GM20000 (cell line): ENCODE measurements at regions not wholly inside any gene's neighbourhood (a gene's known extent, or its start where the extent isn't known, plus 50 kb on each side); places are given as distances from the start of the nearest gene placed in this dataset.

Experiments used
- DNase-seq: peaks from one replicate; pipeline ENCODE4 v3.0.0; 2012; ENCODE audit warnings: low spot score
- TF ChIP-seq, protein P1 (sequence below): IDR thresholded peaks from 2 replicates; pipeline ENCODE4 v1.5.1; 2012; ENCODE audit warnings: mild to moderate bottlenecking, control low read depth; ENCODE audit errors: extremely low read depth, missing control alignments

DNA sequence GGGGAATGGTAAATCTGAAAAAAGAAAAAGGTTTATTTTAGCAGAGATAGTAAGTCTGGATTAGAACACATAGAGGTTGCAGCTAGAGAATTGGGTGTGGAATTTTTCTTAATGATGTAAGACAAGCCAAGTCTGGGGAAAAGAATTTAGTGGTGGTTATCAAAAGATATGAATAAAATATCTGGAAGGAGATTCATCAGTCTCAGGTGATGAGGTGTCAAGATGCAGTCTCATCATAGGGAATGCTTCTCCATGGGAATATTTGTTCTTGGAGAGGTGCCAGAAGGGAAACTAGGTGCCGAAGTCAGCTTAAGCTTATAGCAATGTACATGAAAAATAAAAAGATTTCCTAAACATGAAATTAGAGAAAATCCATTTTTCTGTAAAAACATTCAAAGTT, 504.1 kb upstream of the NR3C2 start:
- no peak for DNase-seq
- TF ChIP-seq, protein P1, sequence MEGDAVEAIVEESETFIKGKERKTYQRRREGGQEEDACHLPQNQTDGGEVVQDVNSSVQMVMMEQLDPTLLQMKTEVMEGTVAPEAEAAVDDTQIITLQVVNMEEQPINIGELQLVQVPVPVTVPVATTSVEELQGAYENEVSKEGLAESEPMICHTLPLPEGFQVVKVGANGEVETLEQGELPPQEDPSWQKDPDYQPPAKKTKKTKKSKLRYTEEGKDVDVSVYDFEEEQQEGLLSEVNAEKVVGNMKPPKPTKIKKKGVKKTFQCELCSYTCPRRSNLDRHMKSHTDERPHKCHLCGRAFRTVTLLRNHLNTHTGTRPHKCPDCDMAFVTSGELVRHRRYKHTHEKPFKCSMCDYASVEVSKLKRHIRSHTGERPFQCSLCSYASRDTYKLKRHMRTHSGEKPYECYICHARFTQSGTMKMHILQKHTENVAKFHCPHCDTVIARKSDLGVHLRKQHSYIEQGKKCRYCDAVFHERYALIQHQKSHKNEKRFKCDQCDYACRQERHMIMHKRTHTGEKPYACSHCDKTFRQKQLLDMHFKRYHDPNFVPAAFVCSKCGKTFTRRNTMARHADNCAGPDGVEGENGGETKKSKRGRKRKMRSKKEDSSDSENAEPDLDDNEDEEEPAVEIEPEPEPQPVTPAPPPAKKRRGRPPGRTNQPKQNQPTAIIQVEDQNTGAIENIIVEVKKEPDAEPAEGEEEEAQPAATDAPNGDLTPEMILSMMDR, result no peak

DNA sequence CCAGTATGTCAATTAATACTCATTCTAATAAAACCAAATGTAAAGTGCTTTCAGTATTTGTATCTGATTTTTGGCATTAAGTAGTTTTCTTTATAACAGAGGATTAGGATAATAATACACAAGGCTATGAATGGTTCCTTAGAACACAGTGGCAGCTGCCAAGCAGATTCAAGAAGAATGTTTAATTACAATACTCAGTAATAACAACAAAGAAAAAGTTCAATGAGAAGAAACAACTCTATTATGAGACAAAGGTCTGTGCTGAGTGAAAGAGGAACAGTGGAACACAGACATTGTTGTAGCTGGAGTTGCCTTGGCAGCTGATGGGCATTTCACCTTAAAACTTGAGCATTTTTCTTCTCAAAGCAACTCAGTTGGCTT, 502.6 kb upstream of the NR3C2 start:
- TF ChIP-seq, protein P1, result no peak
- DNase-seq, result no peak

DNA sequence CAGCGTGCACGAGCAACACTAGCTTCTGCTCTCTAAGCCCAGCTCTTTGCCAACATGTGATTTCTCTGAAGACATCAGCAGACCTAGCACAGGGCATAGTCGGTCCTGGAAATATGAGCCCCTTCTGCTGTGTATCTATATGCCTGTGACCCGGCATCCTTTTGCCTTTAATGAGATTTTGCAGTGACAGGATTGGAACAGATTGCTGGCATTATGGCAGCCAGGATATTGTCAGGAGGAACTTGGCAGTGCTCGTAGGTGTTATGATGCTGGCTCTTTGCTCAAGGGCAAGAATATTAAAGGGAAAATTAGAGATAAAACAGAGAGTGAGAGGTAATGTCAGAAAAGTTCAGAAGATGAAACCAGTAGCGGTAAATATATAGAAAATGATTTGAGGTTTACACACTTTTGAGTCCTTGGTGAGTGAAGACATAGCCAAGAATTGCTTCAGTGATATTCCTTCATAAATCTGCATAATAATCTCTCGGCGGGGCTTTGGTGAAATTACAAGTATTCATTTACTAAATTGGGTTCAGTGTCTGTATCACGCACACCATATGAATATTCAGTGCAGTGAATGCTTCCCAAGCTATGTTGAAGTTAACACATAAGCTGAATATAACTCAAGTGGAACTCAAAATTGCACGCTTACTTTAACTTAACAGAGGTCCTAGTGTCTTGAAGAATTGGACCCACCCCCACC, 502.1 kb upstream of the NR3C2 start:
- no peak for DNase-seq
- TF ChIP-seq, protein P1, result no peak

DNA sequence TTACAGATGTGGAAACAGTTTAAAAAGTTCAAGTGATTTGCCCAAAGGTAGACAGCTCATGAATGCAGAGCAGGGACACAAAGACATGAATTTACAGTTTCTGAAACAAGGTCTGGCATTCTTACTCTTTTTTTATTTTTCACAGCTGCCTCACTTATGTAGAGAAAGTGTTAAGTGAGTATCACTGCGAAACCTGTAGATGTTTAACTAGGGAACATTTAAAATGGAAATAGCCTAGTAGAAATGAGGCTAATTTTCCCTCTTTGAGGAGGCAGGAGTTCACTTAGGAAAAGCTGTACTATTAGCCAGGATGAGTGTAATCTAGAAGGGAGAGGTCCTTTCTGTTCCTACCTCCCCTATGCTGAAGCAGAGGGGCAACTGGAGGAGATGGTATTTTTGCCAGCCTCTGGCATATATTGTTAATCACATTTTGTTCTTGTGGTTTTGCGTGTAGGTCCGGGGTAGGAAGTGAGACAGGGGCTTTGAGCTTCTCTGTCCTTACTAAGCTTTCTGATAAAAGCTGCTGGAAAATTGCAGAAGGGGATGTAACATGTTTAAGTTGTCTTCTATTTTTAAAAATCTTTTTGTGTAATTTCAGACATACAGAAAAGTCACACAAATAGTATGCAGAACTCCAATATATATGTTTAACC, 492.8 kb upstream of the NR3C2 start:
- TF ChIP-seq, protein P1, result no peak

DNA sequence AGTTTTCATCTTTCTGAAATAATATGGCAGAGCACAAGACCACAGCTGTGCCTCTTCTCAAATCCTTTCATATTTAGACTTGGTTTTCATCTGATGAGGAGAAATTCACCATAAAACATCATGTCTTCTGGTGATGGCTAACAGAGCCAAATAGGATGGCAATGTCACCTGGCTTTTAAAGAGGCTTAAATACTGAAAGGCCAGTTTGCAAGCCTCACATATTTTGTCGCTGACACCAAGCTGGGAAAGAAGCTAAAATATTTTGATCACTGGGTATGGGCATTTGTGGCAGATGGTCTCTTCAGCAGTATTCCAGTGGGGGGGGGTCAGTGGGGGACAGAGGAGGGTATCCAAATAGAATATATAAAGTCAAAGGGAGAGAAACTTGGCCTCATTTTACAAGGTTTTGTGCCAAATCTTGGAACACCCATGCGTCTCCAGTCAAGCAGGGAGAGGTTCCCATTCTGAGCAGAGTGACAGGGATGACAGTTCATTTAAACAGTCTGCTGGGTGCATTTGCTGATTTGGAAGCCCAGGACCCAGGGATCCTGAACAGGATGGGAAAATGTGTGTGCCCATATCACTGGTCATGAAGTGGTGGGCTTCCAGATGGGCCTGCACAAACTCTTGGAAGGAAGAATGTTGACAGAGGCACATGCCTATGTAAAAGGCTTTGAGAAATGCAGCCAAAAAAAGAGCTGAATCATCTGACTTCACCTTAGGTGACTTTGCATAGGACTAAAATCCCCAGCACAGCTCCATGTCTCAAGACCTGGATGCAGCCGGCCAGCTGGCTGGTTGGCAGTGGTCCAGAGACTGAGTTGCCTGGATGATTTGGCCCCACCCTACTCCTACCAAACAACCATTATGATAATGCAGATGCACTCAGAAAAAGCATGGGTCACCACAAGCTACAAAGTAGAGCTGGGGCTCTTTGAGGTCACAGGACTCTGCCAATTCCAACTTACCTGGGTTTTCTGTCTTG, 484.4 kb upstream of the NR3C2 start:
- DNase-seq, result no peak

More for the DNA sequence above, 492.8 kb upstream of the NR3C2 start:
- DNase-seq, result no peak

DNA sequence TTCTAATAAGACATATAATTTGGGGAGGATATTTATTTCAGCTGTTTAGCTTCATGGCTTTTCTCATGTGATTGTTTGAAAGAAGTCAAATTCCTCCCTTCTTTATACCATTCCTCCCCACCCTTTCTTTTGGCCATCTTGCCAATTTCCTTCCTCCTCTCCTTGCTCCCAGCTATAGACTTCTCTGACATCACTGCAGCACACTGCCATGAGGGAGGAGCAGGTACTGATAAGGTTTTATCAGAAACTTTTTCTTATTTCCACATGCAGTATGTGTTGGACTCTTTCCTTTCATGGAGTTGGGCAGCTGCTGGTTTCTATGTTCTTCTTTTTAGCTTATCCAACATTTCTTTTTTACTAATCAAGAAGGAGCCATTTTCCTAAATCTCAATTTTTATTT, 481.7 kb upstream of the NR3C2 start:
- TF ChIP-seq, protein P1, result no peak
- no peak for DNase-seq

More for the DNA sequence above, 484.4 kb upstream of the NR3C2 start:
- TF ChIP-seq, protein P1, result no peak
